ENCODE measurements at regions not wholly inside any gene's neighbourhood (a gene's known extent, or its start where the extent isn't known, plus 50 kb on each side); places are given as distances from the start of the nearest gene placed in this dataset.

- peaks cover 0 to 5% (median 0%) of the 10 kb centered on the region in 3 donors for H3K27me3 ChIP-seq (ENCODE audit: control insufficient read depth in 3 of 3, insufficient read depth in 3 of 3, low read length in 2 of 3)
- 47 to 50% methylated on average over 4 of the region's 4 CpGs for WGBS, 2 donors
- no peaks in the 10 kb centered on the region for H3K36me3 ChIP-seq (ENCODE audit: control insufficient read depth in 4 of 4, insufficient read depth in 4 of 4, low read length in 4 of 4)
- peaks cover 0 to 3% (median 0%) of the 10 kb centered on the region in 5 donors for H3K4me1 ChIP-seq (ENCODE audit: control insufficient read depth in 5 of 5, insufficient read depth in 5 of 5, low read length in 5 of 5)
- no peaks in the 10 kb centered on the region for H3K9me3 ChIP-seq (ENCODE audit: control insufficient read depth in 4 of 4, insufficient read depth in 3 of 4, low read length in 3 of 4)
- DNase-seq (no peak), ATAC-seq (ENCODE audit: insufficient read depth, low FRiP score) (no peak)
- no peak for TF ChIP-seq CTCF (IDR thresholded peaks at IDR 0.05; ENCODE audit: control extremely low read depth, extremely low read depth)
- no peak overlapping the region for H3K9ac ChIP-seq (ENCODE audit: insufficient read depth in 1 of 2, low read length in 2 of 2)
- no peak overlapping the region for H3K4me3 ChIP-seq
- H3K27ac ChIP-seq (ENCODE audit: low read depth in 1 of 2, low read length in 1 of 2) = no peak overlapping the region
These were observed 183.2 kb upstream of the GPR12 start for GRCh38 chr13:26943748-26944147.

- WGBS, 2 donors = 86 to 92% methylated on average over 6 of the region's 6 CpGs
- ATAC-seq (ENCODE audit: insufficient read depth, low FRiP score) = no peak
- H3K4me1 ChIP-seq (ENCODE audit: control insufficient read depth in 5 of 5, insufficient read depth in 5 of 5, low read length in 5 of 5) = peaks cover 0 to 3% (median 0%) of the 10 kb centered on the region in 5 donors
- H3K27ac ChIP-seq (ENCODE audit: low read depth in 1 of 2, low read length in 1 of 2) = no peak overlapping the region
- no peak overlapping the region for H3K9ac ChIP-seq (ENCODE audit: insufficient read depth in 1 of 2, low read length in 2 of 2)
- peaks cover 0 to 5% (median 0%) of the 10 kb centered on the region in 3 donors for H3K27me3 ChIP-seq (ENCODE audit: control insufficient read depth in 3 of 3, insufficient read depth in 3 of 3, low read length in 2 of 3)
- H3K36me3 ChIP-seq (ENCODE audit: control insufficient read depth in 4 of 4, insufficient read depth in 4 of 4, low read length in 4 of 4) = no peaks in the 10 kb centered on the region
- H3K4me3 ChIP-seq = no peak overlapping the region
- no peaks in the 10 kb centered on the region for H3K9me3 ChIP-seq (ENCODE audit: control insufficient read depth in 4 of 4, insufficient read depth in 3 of 4, low read length in 3 of 4)
- no peak for DNase-seq
- no peak for TF ChIP-seq CTCF (IDR thresholded peaks at IDR 0.05; ENCODE audit: control extremely low read depth, extremely low read depth)
These were observed 181.6 kb upstream of the GPR12 start for GRCh38 chr13:26942184-26942583.

- no peak for DNase-seq
- WGBS, 2 donors = 59 to 75% methylated on average over 7 of the region's 7 CpGs
- ATAC-seq (ENCODE audit: insufficient read depth, low FRiP score) = peak; percentile 34
- Histone ChIP-seq H3K27ac (ENCODE audit: low read depth in 1 of 2, low read length in 1 of 2) (no peak overlapping the region), H3K4me3 (no peak overlapping the region), H3K4me1 (ENCODE audit: control insufficient read depth in 5 of 5, insufficient read depth in 5 of 5, low read length in 5 of 5) (peaks cover 0 to 3% (median 0%) of the 10 kb centered on the region in 5 donors), H3K9me3 (ENCODE audit: control insufficient read depth in 4 of 4, insufficient read depth in 3 of 4, low read length in 3 of 4) (no peaks in the 10 kb centered on the region), H3K36me3 (ENCODE audit: control insufficient read depth in 4 of 4, insufficient read depth in 4 of 4, low read length in 4 of 4) (no peaks in the 10 kb centered on the region), H3K27me3 (ENCODE audit: control insufficient read depth in 3 of 3, insufficient read depth in 3 of 3, low read length in 2 of 3) (peaks cover 0 to 5% (median 0%) of the 10 kb centered on the region in 3 donors), H3K9ac (ENCODE audit: insufficient read depth in 1 of 2, low read length in 2 of 2) (no peak overlapping the region)
- TF ChIP-seq CTCF (IDR thresholded peaks at IDR 0.05; ENCODE audit: control extremely low read depth, extremely low read depth) = no peak
These were observed 181.0 kb upstream of the GPR12 start for GRCh38 chr13:26941345-26942174.

Measured in lung (tissue), 11 donors.